ENCODE measurements at regions not wholly inside any gene's neighbourhood (a gene's known extent, or its start where the extent isn't known, plus 50 kb on each side); places are given as distances from the start of the nearest gene placed in this dataset.

GRCh38 chr10:76641215-76641614 lies 996.4 kb downstream of the KCNMA1 start:
- TF ChIP-seq, protein P1, sequence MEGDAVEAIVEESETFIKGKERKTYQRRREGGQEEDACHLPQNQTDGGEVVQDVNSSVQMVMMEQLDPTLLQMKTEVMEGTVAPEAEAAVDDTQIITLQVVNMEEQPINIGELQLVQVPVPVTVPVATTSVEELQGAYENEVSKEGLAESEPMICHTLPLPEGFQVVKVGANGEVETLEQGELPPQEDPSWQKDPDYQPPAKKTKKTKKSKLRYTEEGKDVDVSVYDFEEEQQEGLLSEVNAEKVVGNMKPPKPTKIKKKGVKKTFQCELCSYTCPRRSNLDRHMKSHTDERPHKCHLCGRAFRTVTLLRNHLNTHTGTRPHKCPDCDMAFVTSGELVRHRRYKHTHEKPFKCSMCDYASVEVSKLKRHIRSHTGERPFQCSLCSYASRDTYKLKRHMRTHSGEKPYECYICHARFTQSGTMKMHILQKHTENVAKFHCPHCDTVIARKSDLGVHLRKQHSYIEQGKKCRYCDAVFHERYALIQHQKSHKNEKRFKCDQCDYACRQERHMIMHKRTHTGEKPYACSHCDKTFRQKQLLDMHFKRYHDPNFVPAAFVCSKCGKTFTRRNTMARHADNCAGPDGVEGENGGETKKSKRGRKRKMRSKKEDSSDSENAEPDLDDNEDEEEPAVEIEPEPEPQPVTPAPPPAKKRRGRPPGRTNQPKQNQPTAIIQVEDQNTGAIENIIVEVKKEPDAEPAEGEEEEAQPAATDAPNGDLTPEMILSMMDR (conservative IDR thresholded peaks at IDR 0.05; ENCODE audit: low read depth, low read length): no peak
- no peak for TF ChIP-seq EZH2 (IDR thresholded peaks at IDR 0.05; ENCODE audit: borderline replicate concordance, low read depth, low read length, poor library complexity, severe bottlenecking)

All from A673 (cell line).